Putamen (tissue), 1 donor: ENCODE measurements at regions not wholly inside any gene's neighbourhood (a gene's known extent, or its start where the extent isn't known, plus 50 kb on each side); places are given as distances from the start of the nearest gene placed in this dataset.
A peak's percentile ranks its signal among the peaks of the same experiment; 100 is the strongest.
"Not testable (repeated sequence)": the region's sequence is repeated elsewhere in the genome, so short reads cannot be mapped to it uniquely, and the experiment has no call there.

Experiments
- DNase-seq: peaks from one replicate; pipeline ENCODE4 v3.0.0-alpha.2; 2016; ENCODE audit warnings: low spot score

- peak; percentile 82 for DNase-seq
Measured at GRCh38 chr17:30731210-30732132, 93.0 kb downstream of the CRLF3 start.

GRCh38 chr17:30730837-30731209, 93.7 kb downstream of the CRLF3 start:
- DNase-seq: not testable (repeated sequence)

- DNase-seq: not testable (repeated sequence)
Measured at GRCh38 chr17:30730171-30730836, 94.2 kb downstream of the CRLF3 start.

GRCh38 chr17:30729471-30730170, 94.9 kb downstream of the CRLF3 start:
- DNase-seq: not testable (repeated sequence)

- not testable (repeated sequence) for DNase-seq
Measured at GRCh38 chr17:30727517-30727916, 97.0 kb downstream of the CRLF3 start.

- DNase-seq: not testable (repeated sequence)
Measured at GRCh38 chr17:30726734-30727133, 97.8 kb downstream of the CRLF3 start.

- not testable (repeated sequence) for DNase-seq
Measured at GRCh38 chr17:30726310-30726709, 98.2 kb downstream of the CRLF3 start.

GRCh38 chr17:30724034-30724650, 100.3 kb downstream of the CRLF3 start:
- not testable (repeated sequence) for DNase-seq

- not testable (repeated sequence) for DNase-seq
Measured at GRCh38 chr17:30722114-30722780, 102.2 kb downstream of the CRLF3 start.

- DNase-seq: not testable (repeated sequence)
Measured at GRCh38 chr17:30720971-30721370, 103.5 kb downstream of the CRLF3 start.

GRCh38 chr17:30720013-30720471, 104.5 kb downstream of the CRLF3 start:
- no peak for DNase-seq

GRCh38 chr17:30719131-30719973, 105.1 kb downstream of the CRLF3 start:
- not testable (repeated sequence) for DNase-seq

- DNase-seq: not testable (repeated sequence)
Measured at GRCh38 chr17:30718691-30719090, 105.8 kb downstream of the CRLF3 start.

GRCh38 chr17:30718099-30718447, 106.4 kb downstream of the CRLF3 start:
- not testable (repeated sequence) for DNase-seq

GRCh38 chr17:30717291-30718098, 107.0 kb downstream of the CRLF3 start:
- DNase-seq: no peak

GRCh38 chr17:30716461-30717290, 107.8 kb downstream of the CRLF3 start:
- no peak for DNase-seq

GRCh38 chr17:30714825-30715622, 109.5 kb downstream of the CRLF3 start:
- DNase-seq: not testable (repeated sequence)

- DNase-seq: not testable (repeated sequence)
Measured at GRCh38 chr17:30713805-30714204, 110.7 kb downstream of the CRLF3 start.
